HS-27A (cell line): ENCODE measurements at regions not wholly inside any gene's neighbourhood (a gene's known extent, or its start where the extent isn't known, plus 50 kb on each side); places are given as distances from the start of the nearest gene placed in this dataset.

Experiments
- DNase-seq: peaks from one replicate; pipeline ENCODE4 v3.0.0-alpha.2; 2012; ENCODE audit warnings: low read depth, missing footprints

- no peak for DNase-seq
Measured at GRCh38 chr12:105992849-105993740, 145.7 kb downstream of the NUAK1 start.

- DNase-seq = no peak
Measured at GRCh38 chr12:105993766-105994555, 144.8 kb downstream of the NUAK1 start.

GRCh38 chr12:105995961-105996431, 142.8 kb downstream of the NUAK1 start:
- no peak for DNase-seq

DNA sequence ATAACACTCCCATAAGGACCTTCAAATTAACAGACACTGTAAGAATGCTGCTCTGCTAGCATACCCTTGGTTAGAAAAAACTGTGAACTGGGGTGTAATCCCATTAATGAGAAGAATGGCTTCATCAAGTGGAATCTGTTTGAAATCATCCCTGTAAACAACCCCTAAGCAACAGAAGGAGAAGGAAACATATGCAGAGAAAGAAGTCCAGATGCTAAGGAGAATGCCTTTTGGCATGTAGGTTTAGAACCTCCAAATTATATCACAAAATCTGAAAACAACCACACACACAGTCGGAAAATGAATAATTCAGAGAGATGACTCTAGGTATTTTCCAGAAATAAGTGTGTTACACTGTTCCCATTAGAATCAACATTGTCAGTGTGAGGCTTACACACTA, 140.2 kb downstream of the NUAK1 start:
- DNase-seq = no peak

DNA sequence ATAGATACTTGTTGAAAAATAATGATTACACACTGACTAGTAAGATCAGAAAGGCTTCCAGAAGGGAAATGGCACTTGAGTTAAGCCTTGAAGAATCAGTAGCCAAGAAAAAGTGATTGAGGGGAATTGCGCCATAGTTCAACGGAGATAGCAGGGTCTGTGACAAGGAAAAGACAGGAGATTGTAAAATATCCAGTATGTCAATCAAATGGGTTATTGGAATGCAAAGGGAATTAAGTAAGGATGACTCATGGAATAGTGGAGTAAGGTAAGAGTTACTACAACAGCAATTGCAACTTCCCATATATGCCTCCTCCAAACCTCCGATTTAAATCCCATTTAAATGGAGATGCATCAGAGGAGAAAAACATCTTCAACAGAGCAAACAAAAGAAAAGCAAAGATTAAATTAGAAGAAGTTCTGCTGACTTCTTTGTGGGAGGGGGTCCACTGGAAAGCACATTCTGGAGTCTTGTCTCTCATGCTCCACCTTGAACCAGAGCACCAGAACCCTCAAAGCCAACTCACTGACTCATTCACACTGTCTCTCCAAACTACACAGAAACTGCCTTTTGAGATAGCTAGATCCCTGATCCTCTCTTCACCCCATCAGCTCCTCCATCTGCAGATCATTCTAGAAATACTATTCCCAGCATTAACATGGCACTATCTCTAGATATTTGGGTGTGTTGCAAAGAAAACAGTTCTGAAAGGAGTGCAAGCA, 138.2 kb downstream of the NUAK1 start:
- DNase-seq = no peak

DNA sequence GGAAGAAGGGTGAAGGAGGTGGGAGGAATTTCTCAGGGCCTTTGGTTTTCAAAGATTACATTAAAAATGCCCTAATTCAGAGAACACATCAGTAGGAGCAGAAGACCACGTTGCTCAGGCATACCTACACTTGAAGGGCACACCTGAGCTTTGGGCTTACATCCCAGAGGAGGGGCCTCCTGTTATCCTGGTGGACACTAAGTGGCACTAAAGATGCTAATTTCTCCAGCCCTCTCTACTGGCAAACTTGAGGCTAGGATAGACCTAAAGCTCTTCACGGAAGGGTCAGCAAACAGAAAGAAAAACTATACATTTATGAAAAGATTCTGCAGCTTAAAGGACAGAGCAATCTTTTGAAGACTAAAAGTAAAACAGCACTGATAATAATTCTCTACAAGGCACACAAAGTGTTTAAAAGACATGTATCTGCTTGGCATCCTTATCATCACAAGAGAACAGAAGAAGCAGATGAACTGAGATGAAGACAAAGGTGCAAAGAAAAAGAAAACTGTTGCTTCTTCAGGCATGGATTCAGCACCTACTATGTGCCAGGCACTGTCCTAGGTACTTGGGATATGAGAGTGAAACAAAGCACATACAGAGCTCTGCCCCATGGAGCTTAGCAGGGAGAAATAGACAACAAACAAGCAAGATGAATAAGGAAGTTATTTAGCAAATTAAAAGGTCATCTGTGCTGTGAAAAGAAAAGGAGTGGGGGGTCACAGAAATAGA, 137.5 kb downstream of the NUAK1 start:
- no peak for DNase-seq

DNA sequence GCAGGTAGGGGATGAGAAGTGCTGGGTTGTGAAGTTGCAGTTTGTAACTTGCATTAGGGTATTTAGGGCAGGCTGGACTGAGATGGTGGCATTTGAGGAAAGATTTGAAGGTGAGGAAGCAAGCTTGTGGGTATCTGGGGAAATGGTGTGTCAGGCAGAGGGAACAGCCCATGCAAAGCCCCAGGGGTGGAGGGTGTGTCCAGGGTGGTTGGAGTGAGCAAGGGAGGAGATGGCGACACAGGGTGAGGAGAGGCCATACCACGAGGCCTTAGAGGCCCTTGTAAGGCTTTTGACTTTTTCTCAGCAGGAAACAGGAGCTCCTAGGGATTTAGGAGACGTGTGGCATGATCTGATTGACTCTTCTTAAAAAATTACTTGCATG, 136.9 kb downstream of the NUAK1 start:
- DNase-seq = no peak

DNA sequence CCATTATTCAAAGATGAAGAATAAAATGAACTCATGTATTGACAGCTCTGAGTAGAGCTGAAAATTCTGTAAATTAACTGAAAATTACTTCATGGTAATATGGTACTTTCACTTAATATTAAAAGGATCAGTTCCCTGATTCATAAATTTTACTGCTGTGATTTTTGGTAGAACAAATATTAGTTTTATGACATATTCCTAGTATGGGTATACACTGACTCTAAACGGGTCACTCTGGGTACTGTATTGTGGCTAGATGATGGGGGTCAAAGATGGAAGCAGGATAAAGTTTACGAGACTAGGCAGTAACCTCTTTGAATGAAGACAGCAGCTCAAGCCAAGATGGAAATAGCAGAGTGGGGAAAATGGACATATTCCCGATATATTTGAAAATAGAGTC, 135.5 kb downstream of the NUAK1 start:
- DNase-seq = no peak

GRCh38 chr12:106004289-106004688, 134.5 kb downstream of the NUAK1 start:
- DNase-seq = no peak

DNA sequence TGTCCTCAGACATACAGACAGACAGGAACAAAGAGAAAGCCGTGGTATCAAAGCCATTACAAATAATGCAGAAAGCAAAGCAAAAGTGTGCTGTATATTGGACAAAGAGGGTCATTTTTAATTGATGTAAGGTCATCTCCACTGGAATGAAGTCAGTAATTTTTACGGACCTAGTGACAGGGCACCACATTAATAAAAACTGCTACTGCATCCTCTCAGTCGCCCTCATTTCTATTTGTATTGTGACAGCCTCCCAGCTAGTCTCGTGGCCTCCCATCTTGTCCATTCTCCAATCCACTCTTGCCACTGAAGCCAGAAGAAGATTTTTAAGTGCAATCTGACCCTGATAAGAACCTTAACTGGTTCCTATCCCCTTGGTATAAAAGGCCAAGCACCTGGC, 132.4 kb downstream of the NUAK1 start:
- no peak for DNase-seq

DNA sequence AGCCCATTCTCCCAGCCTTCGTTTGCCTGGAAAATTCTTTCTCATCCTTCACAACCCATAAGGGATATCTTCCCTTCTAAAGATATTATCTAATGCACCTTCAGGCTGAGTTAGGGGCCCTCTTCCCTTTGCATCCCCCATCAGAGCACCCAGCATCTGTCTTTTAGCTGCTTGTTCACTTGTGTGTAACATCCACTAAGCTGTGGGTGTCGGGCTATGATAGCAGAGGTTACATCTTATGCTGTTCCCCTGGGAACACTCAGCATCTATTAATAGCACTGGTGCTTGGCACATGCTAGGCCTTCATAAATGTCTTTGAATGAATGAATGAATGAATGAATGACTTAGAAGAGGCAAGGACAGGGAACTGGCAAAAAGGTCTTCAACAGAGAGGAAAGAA, 131.8 kb downstream of the NUAK1 start:
- no peak for DNase-seq

GRCh38 chr12:106010741-106011140, 128.0 kb downstream of the NUAK1 start:
- no peak for DNase-seq
